Duodenal mucosa (tissue), 2 donors: ENCODE measurements at regions not wholly inside any gene's neighbourhood (a gene's known extent, or its start where the extent isn't known, plus 50 kb on each side); places are given as distances from the start of the nearest gene placed in this dataset.

Experiments
- H3K27ac ChIP-seq: one replicate; pipeline ENCODE4 v1.7.0; 2013; ENCODE audit warnings: low read depth, low read length
- H3K27me3 ChIP-seq, 2 donors: one replicate each; pipeline ENCODE4 v1.7.0; 2013; ENCODE audit warnings: low read length in 2 of 2, control low read depth in 1 of 2; ENCODE audit not compliant: insufficient read depth in 2 of 2, control insufficient read depth in 1 of 2
- H3K36me3 ChIP-seq, 2 donors: one replicate each; pipeline ENCODE4 v1.7.0; 2013; ENCODE audit warnings: low read length in 2 of 2, control low read depth in 1 of 2; ENCODE audit not compliant: insufficient read depth in 2 of 2, control insufficient read depth in 1 of 2
- H3K4me1 ChIP-seq, 2 donors: one replicate each; pipeline ENCODE4 v1.7.0; 2013; ENCODE audit warnings: low read length in 2 of 2, control low read depth in 1 of 2; ENCODE audit not compliant: insufficient read depth in 2 of 2, control insufficient read depth in 1 of 2
- H3K4me3 ChIP-seq, 2 donors: one replicate each; pipeline ENCODE4 v1.7.0; 2013; ENCODE audit warnings: low read length in 2 of 2, low read depth in 1 of 2
- H3K9ac ChIP-seq, 2 donors: one replicate each; pipeline ENCODE4 v1.7.0; 2013; ENCODE audit warnings: low read length in 2 of 2, low read depth in 1 of 2
- H3K9me3 ChIP-seq, 2 donors: one replicate each; pipeline ENCODE4 v1.7.0; 2013; ENCODE audit warnings: low read length in 2 of 2, control low read depth in 1 of 2; ENCODE audit not compliant: control insufficient read depth in 1 of 2

- Histone ChIP-seq H3K9me3 (no peaks in the 10 kb centered on the region), H3K27me3 (no peaks in the 10 kb centered on the region), H3K36me3 (no peaks in the 10 kb centered on the region), H3K27ac (no peak overlapping the region), H3K4me1 (no peaks in the 10 kb centered on the region), H3K4me3 (no peak overlapping the region), H3K9ac (no peak overlapping the region)
Observed at GRCh38 chr13:95485045-95485517, 67.4 kb upstream of the CLDN10 start.

DNA sequence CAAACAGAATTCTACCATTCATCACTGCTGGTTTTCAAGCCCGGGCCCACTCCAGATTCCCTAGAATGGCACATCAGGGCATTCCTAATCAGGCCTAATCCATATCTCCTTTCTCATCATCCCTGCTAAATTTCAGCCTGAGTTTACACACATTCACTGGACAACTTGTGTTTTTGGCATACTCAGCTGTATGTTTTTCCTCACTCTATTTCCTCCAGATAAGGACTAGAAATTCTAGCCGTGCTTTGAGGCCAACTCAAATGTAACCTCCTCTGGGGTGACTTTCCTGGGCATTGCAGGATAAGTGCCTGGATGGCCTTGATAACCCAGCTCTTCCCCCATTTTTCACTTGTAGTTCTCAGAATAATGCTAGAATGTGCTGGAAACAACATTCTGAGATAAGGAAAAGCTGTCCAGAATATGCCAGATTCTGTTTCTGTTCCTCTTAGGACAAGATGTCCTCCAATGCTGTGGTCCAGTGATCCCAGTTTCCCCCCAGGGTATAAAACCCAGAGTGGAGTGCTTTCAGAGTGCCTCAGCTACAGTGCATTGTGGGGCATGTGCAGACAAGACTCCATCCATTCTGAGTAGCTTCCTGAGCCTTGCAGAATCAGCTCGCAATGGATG is 66.9 kb upstream of the CLDN10 start:
- no peaks in the 10 kb centered on the region for H3K9me3 ChIP-seq
- no peak overlapping the region for H3K4me3 ChIP-seq
- no peaks in the 10 kb centered on the region for H3K27me3 ChIP-seq
- no peak overlapping the region for H3K9ac ChIP-seq
- no peak overlapping the region for H3K27ac ChIP-seq
- H3K4me1 ChIP-seq = no peaks in the 10 kb centered on the region
- H3K36me3 ChIP-seq = no peaks in the 10 kb centered on the region

- Histone ChIP-seq H3K27ac (no peak overlapping the region), H3K4me3 (no peak overlapping the region), H3K36me3 (no peaks in the 10 kb centered on the region), H3K9ac (no peak overlapping the region), H3K4me1 (peaks cover 0 to 5% of the 10 kb centered on the region in 2 donors), H3K27me3 (no peaks in the 10 kb centered on the region), H3K9me3 (peaks cover 3 to 8% of the 10 kb centered on the region in 2 donors)
Observed at GRCh38 chr13:95492044-95492801, 60.3 kb upstream of the CLDN10 start.

GRCh38 chr13:95494082-95494681 is 58.3 kb upstream of the CLDN10 start:
- H3K4me3 ChIP-seq = no peak overlapping the region
- H3K27me3 ChIP-seq = no peaks in the 10 kb centered on the region
- H3K4me1 ChIP-seq = peaks cover 0 to 5% of the 10 kb centered on the region in 2 donors
- no peak overlapping the region for H3K9ac ChIP-seq
- H3K9me3 ChIP-seq = peaks cover 3 to 8% of the 10 kb centered on the region in 2 donors
- no peaks in the 10 kb centered on the region for H3K36me3 ChIP-seq
- H3K27ac ChIP-seq = no peak overlapping the region

- H3K27me3 ChIP-seq = no peaks in the 10 kb centered on the region
- H3K4me1 ChIP-seq = peaks cover 0 to 5% of the 10 kb centered on the region in 2 donors
- no peak overlapping the region for H3K27ac ChIP-seq
- no peaks in the 10 kb centered on the region for H3K36me3 ChIP-seq
- no peak overlapping the region for H3K4me3 ChIP-seq
- peaks cover 3 to 8% of the 10 kb centered on the region in 2 donors for H3K9me3 ChIP-seq
- no peak overlapping the region for H3K9ac ChIP-seq
Observed at GRCh38 chr13:95496485-95496884, 56.0 kb upstream of the CLDN10 start.

DNA sequence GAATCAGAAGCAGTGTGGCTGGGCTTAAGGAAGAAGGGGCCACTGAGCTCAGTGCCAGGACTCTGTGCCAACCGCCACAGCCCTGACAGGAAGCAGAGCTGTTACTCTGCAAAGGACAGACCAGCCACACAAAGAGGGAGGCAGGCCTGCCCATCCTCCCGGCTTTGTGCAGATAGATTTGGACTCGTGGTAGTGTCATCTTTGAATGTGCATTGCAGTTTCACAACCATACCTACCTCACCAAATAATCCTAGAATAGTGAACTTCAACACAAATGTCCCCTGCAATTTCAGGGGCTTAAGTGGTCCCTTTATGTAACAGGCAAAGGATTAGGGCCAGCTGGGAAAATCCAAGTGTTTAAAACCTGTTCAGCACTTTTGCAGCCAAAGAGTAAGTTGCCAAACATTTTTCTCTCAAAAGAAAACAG is 55.1 kb upstream of the CLDN10 start:
- no peak overlapping the region for H3K27ac ChIP-seq
- H3K4me3 ChIP-seq = no peak overlapping the region
- no peaks in the 10 kb centered on the region for H3K36me3 ChIP-seq
- peaks cover 3 to 8% of the 10 kb centered on the region in 2 donors for H3K9me3 ChIP-seq
- peaks cover 0 to 3% of the 10 kb centered on the region in 2 donors for H3K4me1 ChIP-seq
- no peak overlapping the region for H3K9ac ChIP-seq
- no peaks in the 10 kb centered on the region for H3K27me3 ChIP-seq

GRCh38 chr13:95498886-95499285 is 53.6 kb upstream of the CLDN10 start:
- no peaks in the 10 kb centered on the region for H3K27me3 ChIP-seq
- no peak overlapping the region for H3K9ac ChIP-seq
- H3K4me3 ChIP-seq = no peak overlapping the region
- peaks cover 3 to 8% of the 10 kb centered on the region in 2 donors for H3K9me3 ChIP-seq
- H3K4me1 ChIP-seq = no peaks in the 10 kb centered on the region
- H3K36me3 ChIP-seq = no peaks in the 10 kb centered on the region
- H3K27ac ChIP-seq = no peak overlapping the region

- H3K27ac ChIP-seq = no peak overlapping the region
- H3K27me3 ChIP-seq = no peaks in the 10 kb centered on the region
- H3K9ac ChIP-seq = no peak overlapping the region
- H3K4me1 ChIP-seq = no peaks in the 10 kb centered on the region
- no peaks in the 10 kb centered on the region for H3K36me3 ChIP-seq
- no peak overlapping the region for H3K4me3 ChIP-seq
- H3K9me3 ChIP-seq = peaks cover 3 to 8% of the 10 kb centered on the region in 2 donors
Observed at GRCh38 chr13:95499811-95500712, 52.5 kb upstream of the CLDN10 start.

DNA sequence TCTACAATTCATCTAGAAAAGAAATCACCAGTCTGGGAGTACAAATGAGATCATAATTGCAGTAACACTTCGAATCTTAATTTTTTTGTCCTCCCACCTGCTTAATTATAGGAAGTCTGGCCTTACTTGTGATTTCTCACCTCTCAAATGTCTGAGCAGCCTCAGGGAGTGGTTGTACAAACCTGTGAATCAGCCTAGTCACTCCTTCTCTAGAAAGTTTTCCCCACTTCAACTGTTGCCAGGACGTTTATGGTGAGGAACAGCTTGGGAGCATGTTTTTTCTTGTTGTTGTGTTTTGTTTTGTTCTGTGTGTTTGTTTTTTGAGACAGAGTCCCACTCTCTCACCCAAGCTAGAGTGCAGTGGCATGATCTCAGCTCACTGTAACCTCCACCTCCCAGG is 50.3 kb upstream of the CLDN10 start:
- no peak overlapping the region for H3K27ac ChIP-seq
- no peaks in the 10 kb centered on the region for H3K9me3 ChIP-seq
- peaks cover 0 to 4% of the 10 kb centered on the region in 2 donors for H3K27me3 ChIP-seq
- H3K4me1 ChIP-seq = no peaks in the 10 kb centered on the region
- H3K36me3 ChIP-seq = no peaks in the 10 kb centered on the region
- H3K9ac ChIP-seq = no peak overlapping the region
- H3K4me3 ChIP-seq = no peak overlapping the region
